Gastroesophageal sphincter (tissue), 4 donors: ENCODE measurements at regions not wholly inside any gene's neighbourhood (a gene's known extent, or its start where the extent isn't known, plus 50 kb on each side); places are given as distances from the start of the nearest gene placed in this dataset.

Source experiments
- ATAC-seq: fragments of 150-250 bp; one replicate; pipeline ENCODE4 v1.9.1; 2016; ENCODE audit warnings: mild to moderate bottlenecking, moderate library complexity
- H3K27ac ChIP-seq, 4 donors: fragments of 200-600 bp; sonication (generic) in 3 of 4; 1 replicate in 3 of 4; 2 replicates in 1 of 4; pipeline ENCODE4 v1.5.1; 2016 to 2019
- H3K27me3 ChIP-seq: fragments of 200-600 bp; sonication (generic); one replicate; pipeline ENCODE4 v1.5.1; 2019
- H3K36me3 ChIP-seq, 2 donors: fragments of 200-600 bp; sonication (generic); one replicate each; pipeline ENCODE4 v1.5.1; 2019; ENCODE audit warnings: control low read depth in 1 of 2
- H3K4me1 ChIP-seq, 3 donors: fragments of 200-600 bp; sonication (generic); 1 replicate in 2 of 3; 2 replicates in 1 of 3; pipeline ENCODE4 v1.5.1; 2016 to 2019; ENCODE audit warnings: control low read depth in 2 of 3
- H3K4me3 ChIP-seq, 2 donors: fragments of 200-600 bp; sonication (generic); one replicate each; pipeline ENCODE4 v1.5.1; 2019; ENCODE audit warnings: mild to moderate bottlenecking in 1 of 2, moderate library complexity in 1 of 2
- H3K9me3 ChIP-seq, 3 donors: fragments of 200-600 bp; sonication (generic); one replicate each; pipeline ENCODE4 v1.5.1; 2017 to 2019; ENCODE audit warnings: control low read depth in 2 of 3
- CTCF ChIP-seq, 4 experiments: fragments of 200-600 bp in 2 of 4; fragments of 450-650 bp in 2 of 4; sonication (generic) in 1 of 4; IDR thresholded peaks; one replicate each; pipeline ENCODE4 v1.5.1; 2017 to 2019; ENCODE audit warnings: antibody characterized with exemption in 4 of 4, mild to moderate bottlenecking in 2 of 4, moderate library complexity in 2 of 4
- EP300 ChIP-seq: sonication (generic); formaldehyde crosslinking; IDR thresholded peaks from one replicate; pipeline ENCODE4 v1.6.1; 2017; ENCODE audit warnings: antibody characterized with exemption, mild to moderate bottlenecking
- POLR2A ChIP-seq, 2 donors: fragments of 450-650 bp; IDR thresholded peaks; one replicate each; pipeline ENCODE4 v1.6.1; 2017; ENCODE audit warnings: antibody characterized with exemption in 2 of 2, mild to moderate bottlenecking in 2 of 2, moderate library complexity in 1 of 2
- POLR2AphosphoS5 ChIP-seq: sonication (generic); formaldehyde crosslinking; IDR thresholded peaks from one replicate; pipeline ENCODE4 v1.6.1; 2017; ENCODE audit warnings: antibody characterized with exemption
- WGBS, 2 donors: methylation state at CpG; one replicate each; pipeline ENCODE4 v1.1.5; 2018; ENCODE audit warnings: low coverage in 1 of 2; 5-methylcytosine and 5-hydroxymethylcytosine counted together

- WGBS, 2 donors = no CpG with 5 or more reads among the region's 7 CpGs
- Histone ChIP-seq H3K4me1 (peaks cover 0 to 37% (median 4%) of the 10 kb centered on the region in 3 donors), H3K27ac (peak overlapping the region in 3 of 4 donors; percentile 52 to 71 (median 69)), H3K4me3 (no peak overlapping the region), H3K36me3 (no peaks in the 10 kb centered on the region), H3K27me3 (no peaks in the 10 kb centered on the region), H3K9me3 (no peaks in the 10 kb centered on the region)
- ATAC-seq = no peak
- TF ChIP-seq POLR2AphosphoS5 = no peak
- TF ChIP-seq POLR2A (IDR thresholded peaks at IDR 0.05) = no peak
- TF ChIP-seq EP300 = no peak
- no peak for TF ChIP-seq CTCF (IDR thresholded peaks at IDR 0.05)
Observed at GRCh38 chr10:78472551-78472890, 438.9 kb downstream of the RPS24 start.

- no peak for ATAC-seq
- Histone ChIP-seq H3K4me1 (peaks cover 0 to 37% (median 4%) of the 10 kb centered on the region in 3 donors), H3K36me3 (no peaks in the 10 kb centered on the region), H3K9me3 (no peaks in the 10 kb centered on the region), H3K27ac (peak overlapping the region in 2 of 4 donors; percentile 69 to 71), H3K4me3 (no peak overlapping the region), H3K27me3 (no peaks in the 10 kb centered on the region)
- 67% methylated on average over 4 of the region's 7 CpGs; no CpG with 5 or more reads in 1 of the 2 donors for WGBS, 2 donors
- TF ChIP-seq CTCF (IDR thresholded peaks at IDR 0.05) (no peak), EP300 (no peak), POLR2AphosphoS5 (no peak), POLR2A (IDR thresholded peaks at IDR 0.05) (no peak)
Observed at GRCh38 chr10:78473006-78473405, 439.3 kb downstream of the RPS24 start.

GRCh38 chr10:78474743-78475142 is 441.1 kb downstream of the RPS24 start:
- TF ChIP-seq POLR2AphosphoS5 = no peak
- no peak for TF ChIP-seq CTCF (IDR thresholded peaks at IDR 0.05)
- no peak for TF ChIP-seq EP300
- no peak for TF ChIP-seq POLR2A (IDR thresholded peaks at IDR 0.05)
- Histone ChIP-seq H3K27ac (no peak overlapping the region), H3K36me3 (no peaks in the 10 kb centered on the region), H3K4me3 (no peak overlapping the region), H3K4me1 (peaks cover 0 to 35% (median 4%) of the 10 kb centered on the region in 3 donors), H3K27me3 (no peaks in the 10 kb centered on the region), H3K9me3 (no peaks in the 10 kb centered on the region)
- WGBS, 2 donors = 76 to 97% methylated on average over 2 of the region's 3 CpGs
- ATAC-seq = no peak

- no peak overlapping the region for H3K27ac ChIP-seq
- H3K4me3 ChIP-seq = no peak overlapping the region
- no peaks in the 10 kb centered on the region for H3K36me3 ChIP-seq
- no peaks in the 10 kb centered on the region for H3K27me3 ChIP-seq
- H3K4me1 ChIP-seq = peaks cover 0 to 28% (median 2%) of the 10 kb centered on the region in 3 donors
- TF ChIP-seq EP300 (no peak), POLR2A (IDR thresholded peaks at IDR 0.05) (no peak), POLR2AphosphoS5 (no peak), CTCF (IDR thresholded peaks at IDR 0.05) (no peak)
- H3K9me3 ChIP-seq = no peaks in the 10 kb centered on the region
- WGBS, 2 donors = 81 to 85% methylated on average over 3 to 6 of the region's 7 CpGs
- no peak for ATAC-seq
Observed at GRCh38 chr10:78475437-78475836, 441.8 kb downstream of the RPS24 start.

GRCh38 chr10:78476156-78476555 is 442.5 kb downstream of the RPS24 start:
- Histone ChIP-seq H3K4me1 (peaks cover 0 to 20% (median 0%) of the 10 kb centered on the region in 3 donors), H3K27ac (no peak overlapping the region), H3K9me3 (no peaks in the 10 kb centered on the region), H3K27me3 (no peaks in the 10 kb centered on the region), H3K36me3 (no peaks in the 10 kb centered on the region), H3K4me3 (no peak overlapping the region)
- no peak for ATAC-seq
- TF ChIP-seq EP300 = no peak
- no peak for TF ChIP-seq CTCF (IDR thresholded peaks at IDR 0.05)
- no peak for TF ChIP-seq POLR2AphosphoS5
- TF ChIP-seq POLR2A (IDR thresholded peaks at IDR 0.05) = no peak
- WGBS, 2 donors = 79 to 80% methylated on average over 1 to 8 of the region's 8 CpGs
